GM18909 (cell line): ENCODE measurements at regions not wholly inside any gene's neighbourhood (a gene's known extent, or its start where the extent isn't known, plus 50 kb on each side); places are given as distances from the start of the nearest gene placed in this dataset.
A peak's percentile ranks its signal among the peaks of the same experiment; 100 is the strongest.
"Not testable (repeated sequence)": the region's sequence is repeated elsewhere in the genome, so short reads cannot be mapped to it uniquely, and the experiment has no call there.

Source experiments
- ATAC-seq: cut with Tn5 transposase; IDR thresholded peaks from one replicate; pipeline ENCODE4 v1.9.1; 2021; ENCODE audit warnings: mild to moderate bottlenecking; ENCODE audit not compliant: unreplicated experiment, poor library complexity

- no peak for ATAC-seq
Observed at GRCh38 chr3:17928502-17929145, 186.2 kb upstream of the TBC1D5 start.

- no peak for ATAC-seq
Observed at GRCh38 chr3:17927036-17927435, 184.6 kb upstream of the TBC1D5 start.

- no peak for ATAC-seq
Observed at GRCh38 chr3:17915341-17915740, 172.9 kb upstream of the TBC1D5 start.

- ATAC-seq = no peak
Observed at GRCh38 chr3:17913359-17913758, 170.9 kb upstream of the TBC1D5 start.

GRCh38 chr3:17911986-17912760 lies 169.7 kb upstream of the TBC1D5 start:
- ATAC-seq = no peak

- no peak for ATAC-seq
Observed at GRCh38 chr3:17910922-17911321, 168.5 kb upstream of the TBC1D5 start.

- no peak for ATAC-seq
Observed at GRCh38 chr3:17909714-17910113, 167.3 kb upstream of the TBC1D5 start.

- ATAC-seq = no peak
Observed at GRCh38 chr3:17908399-17909191, 166.2 kb upstream of the TBC1D5 start.

- ATAC-seq = no peak
Observed at GRCh38 chr3:17905996-17906395, 163.6 kb upstream of the TBC1D5 start.

GRCh38 chr3:17901893-17902292 lies 159.5 kb upstream of the TBC1D5 start:
- ATAC-seq = peak; percentile 89

- peak; percentile 70 for ATAC-seq
Observed at GRCh38 chr3:17894434-17895060, 152.1 kb upstream of the TBC1D5 start.

- no peak for ATAC-seq
Observed at GRCh38 chr3:17891139-17891856, 148.9 kb upstream of the TBC1D5 start.

GRCh38 chr3:17885986-17886385 lies 143.6 kb upstream of the TBC1D5 start:
- ATAC-seq = no peak

GRCh38 chr3:17882981-17883380 lies 140.6 kb upstream of the TBC1D5 start:
- ATAC-seq = no peak

- no peak for ATAC-seq
Observed at GRCh38 chr3:17877299-17877698, 134.9 kb upstream of the TBC1D5 start.

- ATAC-seq = no peak
Observed at GRCh38 chr3:17874636-17875035, 132.2 kb upstream of the TBC1D5 start.

GRCh38 chr3:17872457-17872856 lies 130.0 kb upstream of the TBC1D5 start:
- no peak for ATAC-seq

GRCh38 chr3:17865631-17866030 lies 123.2 kb upstream of the TBC1D5 start:
- ATAC-seq = no peak

- ATAC-seq = no peak
Observed at GRCh38 chr3:17861476-17861875, 119.0 kb upstream of the TBC1D5 start.

- ATAC-seq = not testable (repeated sequence)
Observed at GRCh38 chr3:17860840-17861471, 118.5 kb upstream of the TBC1D5 start.
